ENCODE measurements at regions not wholly inside any gene's neighbourhood (a gene's known extent, or its start where the extent isn't known, plus 50 kb on each side); places are given as distances from the start of the nearest gene placed in this dataset.

- no peak for DNase-seq (ENCODE audit: extremely low spot score in 2 of 2)
- TF ChIP-seq POLR2A (IDR thresholded peaks at IDR 0.05) (no peak), POLR2AphosphoS5 (IDR thresholded peaks at IDR 0.05; ENCODE audit: insufficient read depth in 1 of 2, low read depth in 1 of 2) (no peak)
- TF ChIP-seq, protein P1, sequence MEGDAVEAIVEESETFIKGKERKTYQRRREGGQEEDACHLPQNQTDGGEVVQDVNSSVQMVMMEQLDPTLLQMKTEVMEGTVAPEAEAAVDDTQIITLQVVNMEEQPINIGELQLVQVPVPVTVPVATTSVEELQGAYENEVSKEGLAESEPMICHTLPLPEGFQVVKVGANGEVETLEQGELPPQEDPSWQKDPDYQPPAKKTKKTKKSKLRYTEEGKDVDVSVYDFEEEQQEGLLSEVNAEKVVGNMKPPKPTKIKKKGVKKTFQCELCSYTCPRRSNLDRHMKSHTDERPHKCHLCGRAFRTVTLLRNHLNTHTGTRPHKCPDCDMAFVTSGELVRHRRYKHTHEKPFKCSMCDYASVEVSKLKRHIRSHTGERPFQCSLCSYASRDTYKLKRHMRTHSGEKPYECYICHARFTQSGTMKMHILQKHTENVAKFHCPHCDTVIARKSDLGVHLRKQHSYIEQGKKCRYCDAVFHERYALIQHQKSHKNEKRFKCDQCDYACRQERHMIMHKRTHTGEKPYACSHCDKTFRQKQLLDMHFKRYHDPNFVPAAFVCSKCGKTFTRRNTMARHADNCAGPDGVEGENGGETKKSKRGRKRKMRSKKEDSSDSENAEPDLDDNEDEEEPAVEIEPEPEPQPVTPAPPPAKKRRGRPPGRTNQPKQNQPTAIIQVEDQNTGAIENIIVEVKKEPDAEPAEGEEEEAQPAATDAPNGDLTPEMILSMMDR (IDR thresholded peaks at IDR 0.05): no peak
- H3K4me1 ChIP-seq: no peaks in the 10 kb centered on the region
- no peak overlapping the region for H3K4me3 ChIP-seq
- intact Hi-C loops (cut with DNase I): no loop called here
- no peaks in the 10 kb centered on the region for H3K9me3 ChIP-seq
- H3K27ac ChIP-seq: no peak overlapping the region
- no peaks in the 10 kb centered on the region for H3K36me3 ChIP-seq
- no peaks in the 10 kb centered on the region for H3K27me3 ChIP-seq
Measured at GRCh38 chr10:58930500-58930899, 245.9 kb upstream of the PHYHIPL start.

DNA sequence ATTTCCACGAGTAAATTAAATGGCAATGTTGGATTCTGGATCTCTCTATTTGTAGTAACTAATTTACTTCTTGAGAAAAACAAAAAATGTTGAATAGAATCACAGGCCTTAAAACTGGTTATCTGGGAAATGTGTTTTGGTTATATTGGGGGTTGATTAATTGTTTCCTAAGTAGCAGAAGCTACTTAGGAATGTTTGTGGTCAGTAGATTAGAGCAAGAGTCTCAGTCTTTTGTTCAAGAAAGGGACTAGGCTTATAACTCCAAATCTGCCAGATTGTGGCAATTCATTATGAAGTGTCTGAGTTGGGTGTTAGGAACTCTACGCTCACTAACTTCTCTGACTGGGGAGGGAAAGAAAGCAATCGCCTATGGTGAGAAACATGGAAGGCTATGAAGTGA, 244.3 kb upstream of the PHYHIPL start:
- Histone ChIP-seq H3K4me3 (no peak overlapping the region), H3K36me3 (no peaks in the 10 kb centered on the region), H3K27ac (no peak overlapping the region), H3K4me1 (no peaks in the 10 kb centered on the region), H3K9me3 (no peaks in the 10 kb centered on the region), H3K27me3 (no peaks in the 10 kb centered on the region)
- intact Hi-C loops (cut with DNase I): no loop called here
- no peak for TF ChIP-seq POLR2AphosphoS5 (IDR thresholded peaks at IDR 0.05; ENCODE audit: insufficient read depth in 1 of 2, low read depth in 1 of 2)
- TF ChIP-seq, protein P1 (IDR thresholded peaks at IDR 0.05): no peak
- no peak for TF ChIP-seq POLR2A (IDR thresholded peaks at IDR 0.05)
- no peak for DNase-seq (ENCODE audit: extremely low spot score in 2 of 2)

- TF ChIP-seq POLR2A (IDR thresholded peaks at IDR 0.05): no peak
- TF ChIP-seq, protein P1 (IDR thresholded peaks at IDR 0.05): no peak
- no peak for TF ChIP-seq POLR2AphosphoS5 (IDR thresholded peaks at IDR 0.05; ENCODE audit: insufficient read depth in 1 of 2, low read depth in 1 of 2)
Measured at GRCh38 chr10:58932577-58933314, 243.7 kb upstream of the PHYHIPL start.

GRCh38 chr10:58936364-58936763, 240.1 kb upstream of the PHYHIPL start:
- Histone ChIP-seq H3K9me3 (no peaks in the 10 kb centered on the region), H3K4me1 (no peaks in the 10 kb centered on the region), H3K27me3 (no peaks in the 10 kb centered on the region), H3K4me3 (no peak overlapping the region), H3K27ac (no peak overlapping the region), H3K36me3 (no peaks in the 10 kb centered on the region)
- intact Hi-C loops (cut with DNase I): no loop called here
- no peak for TF ChIP-seq POLR2AphosphoS5 (IDR thresholded peaks at IDR 0.05; ENCODE audit: insufficient read depth in 1 of 2, low read depth in 1 of 2)
- TF ChIP-seq, protein P1 (IDR thresholded peaks at IDR 0.05): no peak
- DNase-seq (ENCODE audit: extremely low spot score in 2 of 2): no peak

More at GRCh38 chr10:58932577-58933314, 243.7 kb upstream of the PHYHIPL start:
- no peak overlapping the region for H3K27ac ChIP-seq
- H3K4me3 ChIP-seq: no peak overlapping the region
- intact Hi-C loops (cut with DNase I): no loop called here
- H3K4me1 ChIP-seq: no peaks in the 10 kb centered on the region
- no peaks in the 10 kb centered on the region for H3K9me3 ChIP-seq
- H3K27me3 ChIP-seq: no peaks in the 10 kb centered on the region
- H3K36me3 ChIP-seq: no peaks in the 10 kb centered on the region
- DNase-seq (ENCODE audit: extremely low spot score in 2 of 2): no peak

- DNase-seq (ENCODE audit: extremely low spot score in 2 of 2): no peak
- Histone ChIP-seq H3K27me3 (no peaks in the 10 kb centered on the region), H3K4me3 (no peak overlapping the region), H3K9me3 (no peaks in the 10 kb centered on the region), H3K36me3 (no peaks in the 10 kb centered on the region), H3K4me1 (no peaks in the 10 kb centered on the region), H3K27ac (no peak overlapping the region)
- intact Hi-C loops (cut with DNase I): no loop called here
- TF ChIP-seq POLR2A (IDR thresholded peaks at IDR 0.05) (no peak), POLR2AphosphoS5 (IDR thresholded peaks at IDR 0.05; ENCODE audit: insufficient read depth in 1 of 2, low read depth in 1 of 2) (no peak)
- TF ChIP-seq, protein P1 (IDR thresholded peaks at IDR 0.05): no peak
Measured at GRCh38 chr10:58937423-58937822, 239.0 kb upstream of the PHYHIPL start.
